ENCODE measurements at regions not wholly inside any gene's neighbourhood (a gene's known extent, or its start where the extent isn't known, plus 50 kb on each side); places are given as distances from the start of the nearest gene placed in this dataset.
"Not testable (repeated sequence)": the region's sequence is repeated elsewhere in the genome, so short reads cannot be mapped to it uniquely, and the experiment has no call there.

DNA sequence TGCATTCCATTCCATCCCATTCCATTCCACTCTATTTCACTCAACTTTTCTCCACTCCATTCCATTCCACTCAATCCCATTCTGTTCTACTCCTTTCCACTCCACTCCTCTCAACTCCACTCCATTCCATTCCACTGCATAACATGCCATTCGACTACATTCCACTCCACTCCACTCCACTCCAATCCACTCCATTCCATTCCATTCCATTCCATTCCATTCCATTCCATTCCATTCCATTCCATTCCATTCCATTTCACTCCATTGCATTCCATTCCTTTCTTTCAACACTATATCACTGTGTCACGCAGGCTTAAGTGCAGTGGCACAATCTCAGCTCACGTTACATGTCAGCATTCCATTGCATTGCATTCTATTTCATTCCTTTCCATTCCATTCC is 1430.4 kb downstream of the TSPY10 start:
- H3K4me3 ChIP-seq; intact Hi-C loops (cut with DNase I; ENCODE audit: low total_unique reads); DNase-seq; H3K27me3 ChIP-seq; H3K36me3 ChIP-seq; H3K4me1 ChIP-seq; ATAC-seq; H3K27ac ChIP-seq; H3K9me3 ChIP-seq; in situ Hi-C loops (cut with MboI; ENCODE audit: low sequenced_read_pairs in 4 of 4): not testable (repeated sequence)

- Histone ChIP-seq H3K27me3 (no peaks in the 10 kb centered on the region), H3K4me1 (no peaks in the 10 kb centered on the region), H3K27ac (no peak overlapping the region), H3K36me3 (no peaks in the 10 kb centered on the region), H3K4me3 (no peak overlapping the region), H3K9me3 (no peaks in the 10 kb centered on the region)
- intact Hi-C loops (cut with DNase I; ENCODE audit: low total_unique reads): no loop called here
- ATAC-seq: no peak
- in situ Hi-C loops (cut with MboI; ENCODE audit: low sequenced_read_pairs in 4 of 4): no loop called here
- TF ChIP-seq POLR2A (IDR thresholded peaks at IDR 0.05) (no peak), CTCF (IDR thresholded peaks at IDR 0.05 in 4 of 5, conservative IDR thresholded peaks at IDR 0.05 in 1 of 5) (no peak)
- DNase-seq: no peak
Measured at GRCh38 chrY:10973422-10973821, 1445.7 kb downstream of the TSPY10 start.

DNA sequence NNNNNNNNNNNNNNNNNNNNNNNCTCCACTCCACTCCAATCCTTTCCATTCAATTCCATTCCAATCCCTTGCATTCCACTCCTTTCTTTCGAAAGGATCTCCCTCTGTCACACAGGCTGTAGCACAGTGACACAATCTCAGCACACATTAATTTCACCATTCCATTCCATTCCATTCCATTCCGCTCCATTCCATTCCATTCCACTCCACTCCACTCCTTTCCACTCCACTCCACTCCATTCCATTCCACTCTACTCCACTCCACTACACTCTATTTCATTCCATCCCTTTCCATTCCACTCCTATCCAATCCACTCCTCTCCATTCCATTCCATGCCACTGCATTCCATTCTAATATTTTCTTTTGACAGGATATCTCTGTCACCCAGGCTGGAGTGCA is 1459.0 kb downstream of the TSPY10 start:
- no peaks in the 10 kb centered on the region for H3K27me3 ChIP-seq
- in situ Hi-C loops (cut with MboI; ENCODE audit: low sequenced_read_pairs in 4 of 4): no loop called here
- no peak for TF ChIP-seq POLR2A (IDR thresholded peaks at IDR 0.05)
- TF ChIP-seq CTCF (IDR thresholded peaks at IDR 0.05 in 4 of 5, conservative IDR thresholded peaks at IDR 0.05 in 1 of 5): no peak
- intact Hi-C loops (cut with DNase I; ENCODE audit: low total_unique reads): no loop called here
- ATAC-seq (no peak), DNase-seq (no peak)
- H3K4me3 ChIP-seq: no peak overlapping the region
- H3K36me3 ChIP-seq: no peaks in the 10 kb centered on the region
- H3K27ac ChIP-seq: no peak overlapping the region
- no peaks in the 10 kb centered on the region for H3K9me3 ChIP-seq
- no peaks in the 10 kb centered on the region for H3K4me1 ChIP-seq

DNA sequence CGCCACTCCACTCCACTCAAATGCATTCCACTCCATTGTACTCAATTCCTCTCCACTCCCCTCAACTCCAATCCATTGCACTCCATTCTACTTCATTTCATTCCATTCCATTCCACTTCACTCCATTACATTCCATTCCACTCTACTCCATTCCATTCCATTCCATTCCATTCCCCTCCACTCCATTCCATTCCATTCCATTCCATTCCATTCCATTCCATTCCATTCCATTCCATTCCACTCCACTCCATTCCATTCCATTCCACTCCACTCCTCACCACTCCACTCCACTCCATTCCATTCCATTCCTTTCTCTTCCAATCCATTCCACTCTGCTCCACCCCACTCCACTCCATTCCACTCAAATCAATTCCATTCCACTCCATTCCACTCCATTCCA is 1459.9 kb downstream of the TSPY10 start:
- no peak for TF ChIP-seq POLR2A (IDR thresholded peaks at IDR 0.05)
- TF ChIP-seq CTCF (IDR thresholded peaks at IDR 0.05 in 4 of 5, conservative IDR thresholded peaks at IDR 0.05 in 1 of 5): no peak
- Histone ChIP-seq H3K4me3 (no peak overlapping the region), H3K9me3 (no peaks in the 10 kb centered on the region), H3K4me1 (no peaks in the 10 kb centered on the region), H3K27me3 (no peaks in the 10 kb centered on the region), H3K27ac (no peak overlapping the region), H3K36me3 (no peaks in the 10 kb centered on the region)
- DNase-seq: no peak
- intact Hi-C loops (cut with DNase I; ENCODE audit: low total_unique reads): no loop called here
- in situ Hi-C loops (cut with MboI; ENCODE audit: low sequenced_read_pairs in 4 of 4): no loop called here
- ATAC-seq: no peak

DNA sequence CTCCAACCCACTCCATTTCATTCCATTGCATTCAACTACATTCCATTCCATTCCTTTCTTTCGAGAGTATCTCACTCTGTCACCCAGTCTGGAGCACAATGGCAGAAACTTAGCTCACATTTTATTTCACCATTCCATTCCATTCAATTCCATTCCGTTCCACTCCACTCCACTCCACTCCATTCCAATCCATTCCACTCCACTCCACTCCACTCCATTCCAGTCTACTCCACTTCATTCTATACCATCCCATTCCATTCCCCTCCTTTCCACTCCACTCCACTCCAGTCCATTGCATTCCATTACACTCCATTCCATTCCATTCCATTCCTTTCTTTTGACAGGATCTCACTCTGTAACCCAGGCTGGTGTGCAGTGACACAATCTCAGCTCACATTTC is 1466.3 kb downstream of the TSPY10 start:
- Histone ChIP-seq H3K27ac (no peak overlapping the region), H3K4me3 (no peak overlapping the region), H3K4me1 (no peaks in the 10 kb centered on the region), H3K36me3 (no peaks in the 10 kb centered on the region), H3K27me3 (no peaks in the 10 kb centered on the region), H3K9me3 (no peaks in the 10 kb centered on the region)
- intact Hi-C loops (cut with DNase I; ENCODE audit: low total_unique reads) (no loop called here), in situ Hi-C loops (cut with MboI; ENCODE audit: low sequenced_read_pairs in 4 of 4) (no loop called here)
- DNase-seq: no peak
- no peak for ATAC-seq
- no peak for TF ChIP-seq CTCF (IDR thresholded peaks at IDR 0.05 in 4 of 5, conservative IDR thresholded peaks at IDR 0.05 in 1 of 5)
- no peak for TF ChIP-seq POLR2A (IDR thresholded peaks at IDR 0.05)

- H3K4me1 ChIP-seq; intact Hi-C loops (cut with DNase I; ENCODE audit: low total_unique reads); ATAC-seq; H3K36me3 ChIP-seq; H3K27me3 ChIP-seq; H3K9me3 ChIP-seq; in situ Hi-C loops (cut with MboI; ENCODE audit: low sequenced_read_pairs in 4 of 4); DNase-seq; H3K4me3 ChIP-seq; H3K27ac ChIP-seq: not testable (repeated sequence)
Measured at GRCh38 chrY:10999715-11000114, 1472.0 kb downstream of the TSPY10 start.

- DNase-seq; H3K9me3 ChIP-seq; H3K4me1 ChIP-seq; H3K36me3 ChIP-seq; intact Hi-C loops (cut with DNase I; ENCODE audit: low total_unique reads); H3K4me3 ChIP-seq; H3K27me3 ChIP-seq; in situ Hi-C loops (cut with MboI; ENCODE audit: low sequenced_read_pairs in 4 of 4); H3K27ac ChIP-seq; ATAC-seq: not testable (repeated sequence)
Measured at GRCh38 chrY:11014229-11014628, 1486.5 kb downstream of the TSPY10 start.
